ENCODE measurements at regions not wholly inside any gene's neighbourhood (a gene's known extent, or its start where the extent isn't known, plus 50 kb on each side); places are given as distances from the start of the nearest gene placed in this dataset.
"Not testable (repeated sequence)": the region's sequence is repeated elsewhere in the genome, so short reads cannot be mapped to it uniquely, and the experiment has no call there.

DNA sequence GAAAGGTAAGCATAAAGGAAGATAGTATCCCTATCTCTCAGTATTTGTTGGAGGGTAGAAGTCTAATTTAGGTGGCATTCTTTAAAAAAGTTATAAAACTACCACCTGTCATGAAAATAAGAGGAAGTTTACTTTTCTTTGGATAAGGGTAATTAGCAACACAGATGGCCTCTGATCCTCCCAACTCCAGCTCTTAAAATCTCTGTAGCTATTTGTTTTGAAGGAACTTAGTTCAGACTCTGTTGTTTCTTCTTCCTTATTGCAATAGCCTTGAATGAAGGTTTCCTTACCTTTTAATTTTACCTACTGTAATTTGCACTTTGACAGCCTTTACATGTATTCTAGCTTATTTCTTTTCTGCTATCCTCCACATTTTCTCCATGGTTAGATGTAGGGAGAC lies 1261.3 kb downstream of the RAPGEF2 start:
- no peaks in the 10 kb centered on the region for H3K9me3 ChIP-seq
- H3K27ac ChIP-seq, result no peak overlapping the region
- DNase-seq, result no peak

DNA sequence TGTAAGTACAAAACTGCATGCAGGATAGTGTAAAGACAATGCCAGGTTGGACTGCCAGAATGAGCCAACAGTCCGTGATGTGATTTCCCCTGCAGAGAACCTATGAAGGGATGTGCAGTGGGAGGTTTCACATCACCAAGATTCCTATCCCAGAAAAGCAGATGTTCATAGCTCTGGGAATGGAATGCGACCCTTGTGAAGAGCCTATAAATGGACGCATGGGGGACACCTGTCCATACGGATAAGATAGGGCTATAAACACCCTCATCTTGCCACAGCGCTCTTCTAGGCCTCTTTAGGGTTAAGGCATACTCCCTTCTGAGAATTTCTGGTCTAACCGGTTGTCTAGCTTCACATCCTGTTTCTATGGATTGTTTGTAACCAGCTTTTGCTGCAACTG lies 1261.8 kb downstream of the RAPGEF2 start:
- H3K4me3 ChIP-seq; DNase-seq; intact Hi-C loops (cut with DNase I); H3K27me3 ChIP-seq; H3K27ac ChIP-seq; H3K9me3 ChIP-seq; H3K36me3 ChIP-seq; H3K4me1 ChIP-seq: not testable (repeated sequence)
- WGBS, 2 donors, result 16 to 59% methylated on average over 6 of the region's 6 CpGs

More for the DNA sequence above, 1261.3 kb downstream of the RAPGEF2 start:
- Histone ChIP-seq H3K36me3 (no peaks in the 10 kb centered on the region), H3K4me1 (no peaks in the 10 kb centered on the region), H3K4me3 (no peak overlapping the region), H3K27me3 (no peaks in the 10 kb centered on the region)
- TF ChIP-seq EP300 (IDR thresholded peaks at IDR 0.05) (no peak), POLR2A (IDR thresholded peaks at IDR 0.05) (no peak), POLR2AphosphoS5 (IDR thresholded peaks at IDR 0.05) (no peak)
- TF ChIP-seq, protein P1, sequence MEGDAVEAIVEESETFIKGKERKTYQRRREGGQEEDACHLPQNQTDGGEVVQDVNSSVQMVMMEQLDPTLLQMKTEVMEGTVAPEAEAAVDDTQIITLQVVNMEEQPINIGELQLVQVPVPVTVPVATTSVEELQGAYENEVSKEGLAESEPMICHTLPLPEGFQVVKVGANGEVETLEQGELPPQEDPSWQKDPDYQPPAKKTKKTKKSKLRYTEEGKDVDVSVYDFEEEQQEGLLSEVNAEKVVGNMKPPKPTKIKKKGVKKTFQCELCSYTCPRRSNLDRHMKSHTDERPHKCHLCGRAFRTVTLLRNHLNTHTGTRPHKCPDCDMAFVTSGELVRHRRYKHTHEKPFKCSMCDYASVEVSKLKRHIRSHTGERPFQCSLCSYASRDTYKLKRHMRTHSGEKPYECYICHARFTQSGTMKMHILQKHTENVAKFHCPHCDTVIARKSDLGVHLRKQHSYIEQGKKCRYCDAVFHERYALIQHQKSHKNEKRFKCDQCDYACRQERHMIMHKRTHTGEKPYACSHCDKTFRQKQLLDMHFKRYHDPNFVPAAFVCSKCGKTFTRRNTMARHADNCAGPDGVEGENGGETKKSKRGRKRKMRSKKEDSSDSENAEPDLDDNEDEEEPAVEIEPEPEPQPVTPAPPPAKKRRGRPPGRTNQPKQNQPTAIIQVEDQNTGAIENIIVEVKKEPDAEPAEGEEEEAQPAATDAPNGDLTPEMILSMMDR (IDR thresholded peaks at IDR 0.05), result no peak
- intact Hi-C loops (cut with DNase I), result no loop called here

DNA sequence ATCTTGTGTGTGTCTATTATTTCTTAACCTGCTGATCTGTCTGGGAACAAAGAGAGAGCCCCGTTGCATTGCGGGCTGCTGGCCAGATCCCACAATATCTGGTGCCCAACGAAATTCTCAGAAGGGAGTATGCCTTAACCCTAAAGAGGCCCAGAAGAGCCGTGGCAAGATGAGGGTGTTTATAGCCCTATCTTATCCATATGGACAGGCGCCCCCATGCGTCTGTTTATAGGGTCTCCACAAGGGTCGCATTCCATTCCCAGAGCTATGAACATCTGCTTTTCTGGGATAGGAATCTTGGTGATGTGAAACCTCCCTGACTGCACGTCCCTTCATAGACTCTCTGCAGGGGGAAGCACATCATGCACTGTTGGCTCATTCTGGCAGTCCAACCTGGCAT lies 1262.5 kb downstream of the RAPGEF2 start:
- H3K27ac ChIP-seq; H3K4me1 ChIP-seq; H3K36me3 ChIP-seq; H3K9me3 ChIP-seq; H3K27me3 ChIP-seq; intact Hi-C loops (cut with DNase I); DNase-seq; H3K4me3 ChIP-seq: not testable (repeated sequence)
- WGBS, 2 donors, result 26 to 50% methylated on average over 8 of the region's 8 CpGs

DNA sequence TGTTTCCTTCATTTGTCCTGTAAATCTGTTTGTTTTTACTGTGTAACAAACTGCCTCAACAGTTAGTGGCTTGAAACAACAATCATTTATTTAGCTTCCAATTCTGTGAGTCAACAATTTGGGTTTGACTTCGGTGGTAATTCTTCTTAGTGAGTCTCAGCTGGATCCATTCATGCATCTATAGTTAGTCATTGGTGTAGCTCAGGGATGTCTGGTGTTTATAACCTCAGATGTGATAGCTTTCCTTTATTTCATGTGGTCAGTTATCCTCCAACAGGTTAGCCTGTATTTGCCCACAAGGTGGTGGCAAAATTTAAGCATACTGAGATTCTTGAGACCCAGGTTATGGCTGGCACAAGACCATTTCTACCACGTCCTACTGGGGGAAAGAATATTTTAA lies 1267.2 kb downstream of the RAPGEF2 start:
- Histone ChIP-seq H3K27me3 (no peaks in the 10 kb centered on the region), H3K4me3 (no peak overlapping the region), H3K36me3 (no peaks in the 10 kb centered on the region), H3K27ac (no peak overlapping the region), H3K4me1 (no peaks in the 10 kb centered on the region), H3K9me3 (no peaks in the 10 kb centered on the region)
- WGBS, 2 donors, result 64 to 67% methylated on average over 2 of the region's 2 CpGs
- no peak for TF ChIP-seq EP300 (IDR thresholded peaks at IDR 0.05)
- no peak for TF ChIP-seq POLR2AphosphoS5 (IDR thresholded peaks at IDR 0.05)
- TF ChIP-seq POLR2A (IDR thresholded peaks at IDR 0.05), result no peak
- TF ChIP-seq, protein P1 (IDR thresholded peaks at IDR 0.05), result no peak
- intact Hi-C loops (cut with DNase I), result no loop called here
- DNase-seq, result no peak

DNA sequence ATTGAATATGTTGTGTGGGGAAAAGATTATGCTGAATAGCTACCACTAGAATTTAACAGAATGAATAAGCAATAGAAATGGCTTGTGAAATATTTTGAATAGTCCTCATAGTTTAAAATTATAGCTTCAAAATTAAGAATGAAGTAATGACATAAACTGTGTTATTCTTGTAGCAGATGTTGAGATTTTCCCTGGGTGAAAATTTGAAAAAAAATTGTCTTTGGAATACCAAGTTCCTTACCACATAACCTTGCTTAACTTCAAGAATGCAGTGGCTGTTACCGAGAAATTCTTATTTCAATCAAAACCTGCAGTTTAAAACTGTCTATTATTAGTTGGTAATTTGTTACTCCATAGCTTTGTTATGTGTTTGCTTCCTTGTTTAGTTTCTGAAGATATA lies 1268.6 kb downstream of the RAPGEF2 start:
- Histone ChIP-seq H3K9me3 (no peaks in the 10 kb centered on the region), H3K36me3 (no peaks in the 10 kb centered on the region), H3K4me3 (no peak overlapping the region), H3K27ac (no peak overlapping the region), H3K27me3 (no peaks in the 10 kb centered on the region), H3K4me1 (no peaks in the 10 kb centered on the region)
- DNase-seq, result no peak
- WGBS, 2 donors, result 90 to 91% methylated on average over 1 of the region's 1 CpG
- TF ChIP-seq POLR2A (IDR thresholded peaks at IDR 0.05) (no peak), POLR2AphosphoS5 (IDR thresholded peaks at IDR 0.05) (no peak), EP300 (IDR thresholded peaks at IDR 0.05) (no peak)
- TF ChIP-seq, protein P1 (IDR thresholded peaks at IDR 0.05), result no peak
- intact Hi-C loops (cut with DNase I), result no loop called here

DNA sequence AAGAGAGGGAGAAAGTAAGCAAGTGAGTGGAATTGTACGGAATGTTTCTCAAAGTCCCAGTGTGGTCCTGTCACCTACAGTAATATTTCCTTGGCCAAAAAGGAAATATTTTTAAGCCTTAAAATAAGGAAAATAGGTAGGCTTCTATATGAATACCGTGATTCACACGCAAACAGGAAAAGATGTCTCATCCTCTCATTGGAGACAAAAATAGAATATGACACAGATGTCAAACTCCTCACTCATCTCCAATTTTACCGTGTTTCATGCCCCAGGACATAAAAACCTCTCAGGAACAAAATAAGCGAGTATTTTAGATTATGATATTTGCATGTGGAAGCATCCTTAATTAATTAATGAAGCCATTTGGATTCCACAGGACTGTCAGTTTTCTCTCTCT lies 1269.5 kb downstream of the RAPGEF2 start:
- Histone ChIP-seq H3K4me1 (no peaks in the 10 kb centered on the region), H3K27me3 (no peaks in the 10 kb centered on the region), H3K9me3 (no peaks in the 10 kb centered on the region), H3K36me3 (no peaks in the 10 kb centered on the region), H3K4me3 (no peak overlapping the region), H3K27ac (no peak overlapping the region)
- no peak for DNase-seq
- WGBS, 2 donors, result 87 to 89% methylated on average over 5 of the region's 5 CpGs
- intact Hi-C loops (cut with DNase I), result no loop called here
- TF ChIP-seq EP300 (IDR thresholded peaks at IDR 0.05), result no peak
- TF ChIP-seq POLR2AphosphoS5 (IDR thresholded peaks at IDR 0.05), result no peak
- TF ChIP-seq POLR2A (IDR thresholded peaks at IDR 0.05), result no peak
- TF ChIP-seq, protein P1 (IDR thresholded peaks at IDR 0.05), result no peak

Data from sigmoid colon (tissue), 6 donors.